PC-3 (cell line): ENCODE measurements at regions not wholly inside any gene's neighbourhood (a gene's known extent, or its start where the extent isn't known, plus 50 kb on each side); places are given as distances from the start of the nearest gene placed in this dataset.
"Not testable (repeated sequence)": the region's sequence is repeated elsewhere in the genome, so short reads cannot be mapped to it uniquely, and the experiment has no call there.

Source experiments
- ATAC-seq: fragments of 200-7000 bp; cut with Tn5 transposase; 2 replicates; pipeline ENCODE4 v1.9.1; 2020; ENCODE audit warnings: mild to moderate bottlenecking, moderate library complexity
- BruUV-seq: library from RNA; stranded (reverse); fragments of 400-500 nt; replicated peaks from 2 replicates; lab custom pipeline; 2021; lab: Mats Ljungman, UMichigan
- CTCF ChIA-PET: fragments of 300-600 bp; sonication (Branson Sonifier 250); formaldehyde crosslinking; loops from one replicate; lab custom pipeline; 2022; ENCODE audit warnings: antibody characterized with exemption; lab: Charles Lee
- POLR2A ChIA-PET: fragments of 300-600 bp; sonication (Branson Sonifier 250); formaldehyde crosslinking; loops from one replicate; lab custom pipeline; 2022; ENCODE audit warnings: antibody characterized with exemption; ENCODE audit not compliant: unreplicated experiment; lab: Charles Lee
- DNase-seq: peaks from one replicate; pipeline ENCODE4 v3.0.0-alpha.2; 2015
- H2AFZ ChIP-seq: fragments of 300-600 bp; sonication (generic); 2 replicates; pipeline ENCODE4 v1.6.0; 2016; ENCODE audit warnings: antibody characterized with exemption, low read length
- H3F3A ChIP-seq: fragments of 300-600 bp; sonication (generic); one replicate; pipeline ENCODE4 v1.6.0; 2017; ENCODE audit warnings: antibody characterized with exemption, low read length, control low read depth, mild to moderate bottlenecking; ENCODE audit not compliant: unreplicated experiment
- H3K27ac ChIP-seq: fragments of 300-600 bp; sonication (generic); 2 replicates; pipeline ENCODE4 v1.5.1; 2016; ENCODE audit warnings: mild to moderate bottlenecking, low read length
- H3K27me3 ChIP-seq: fragments of 300-600 bp; sonication (generic); 2 replicates; pipeline ENCODE4 v1.6.1; 2016; ENCODE audit warnings: low read length, mixed read lengths
- H3K36me3 ChIP-seq: fragments of 300-600 bp; sonication (generic); 2 replicates; pipeline ENCODE4 v1.6.1; 2016; ENCODE audit warnings: low read depth, mixed run types, low read length, mixed read lengths
- H3K4me1 ChIP-seq: fragments of 300-600 bp; sonication (generic); 2 replicates; pipeline ENCODE4 v1.5.1; 2016; ENCODE audit warnings: low read length; ENCODE audit not compliant: insufficient read depth
- H3K4me2 ChIP-seq: fragments of 300-600 bp; sonication (generic); 2 replicates; pipeline ENCODE4 v1.6.0; 2016; ENCODE audit warnings: low read length
- H3K4me3 ChIP-seq: fragments of 300-600 bp; sonication (generic); 2 replicates; pipeline ENCODE4 v1.5.1; 2016; ENCODE audit warnings: mild to moderate bottlenecking, low read length, mixed read lengths
- H3K79me2 ChIP-seq: fragments of 300-600 bp; sonication (generic); 2 replicates; pipeline ENCODE4 v1.6.1; 2017; ENCODE audit warnings: low read length, mixed read lengths
- H3K9ac ChIP-seq: fragments of 300-600 bp; sonication (generic); 2 replicates; pipeline ENCODE4 v1.6.0; 2016; ENCODE audit warnings: mild to moderate bottlenecking, low read length
- H3K9me2 ChIP-seq: fragments of 300-600 bp; sonication (generic); replicated peaks from 2 replicates; pipeline ENCODE4 v1.6.1; 2016; ENCODE audit warnings: mixed run types, low read length, mixed read lengths
- H3K9me3 ChIP-seq: fragments of 300-600 bp; sonication (generic); 2 replicates; pipeline ENCODE4 v1.6.1; 2016; ENCODE audit warnings: low read length, mixed read lengths
- H4K20me1 ChIP-seq: fragments of 300-600 bp; sonication (generic); 2 replicates; pipeline ENCODE4 v1.6.1; 2016; ENCODE audit warnings: low read length, mixed read lengths
- CTCF ChIP-seq: fragments of 300-600 bp; sonication (generic); conservative IDR thresholded peaks from 2 replicates; pipeline ENCODE4 v1.5.1; 2017; ENCODE audit warnings: antibody characterized with exemption, low read depth, mild to moderate bottlenecking, low read length
- EZH2 ChIP-seq: fragments of 300-600 bp; sonication (generic); IDR thresholded peaks from one replicate; pipeline ENCODE4 v1.6.1; 2017; ENCODE audit warnings: antibody characterized with exemption, mild to moderate bottlenecking, low read length; ENCODE audit not compliant: unreplicated experiment
- EZH2phosphoT487 ChIP-seq: fragments of 300-600 bp; sonication (generic); IDR thresholded peaks from 2 replicates; pipeline ENCODE4 v1.6.1; 2018; ENCODE audit warnings: mild to moderate bottlenecking, antibody characterized with exemption, low read length, borderline replicate concordance
- intact Hi-C: fragments of 100-400 bp; cut with micrococcal nuclease; formaldehyde crosslinking; loops from 2 replicates; pipeline ENCODE4 v1.9.0; 2023

DNA sequence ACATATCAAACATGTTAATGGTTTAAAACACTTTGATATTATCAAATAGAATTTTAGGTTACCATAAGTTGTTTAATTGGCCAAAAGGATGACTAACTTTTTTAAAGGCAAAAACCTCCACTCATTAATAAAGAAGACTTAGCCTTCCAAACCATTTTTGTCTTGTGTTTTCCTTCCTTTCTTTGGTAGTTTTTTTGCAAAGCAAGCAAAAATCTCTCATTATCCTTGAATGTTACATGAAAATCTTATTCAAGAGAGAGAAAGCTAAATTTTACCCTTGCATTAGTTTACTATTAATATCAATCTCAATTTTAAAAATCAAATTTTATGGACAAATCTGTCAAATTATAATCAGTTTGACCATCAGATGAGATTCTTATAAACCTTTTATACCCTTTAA lies 419.5 kb downstream of the SPIN4 start:
- no peaks in the 10 kb centered on the region for H3K9me3 ChIP-seq
- no TSS peak for BruUV-seq

GRCh38 chrX:62928906-62929305 lies 422.2 kb downstream of the SPIN4 start:
- Histone ChIP-seq H3K4me2 (no peak overlapping the region), H3K9me2 (no peaks in the 10 kb centered on the region), H3K36me3 (no peaks in the 10 kb centered on the region), H3K9ac (no peak overlapping the region), H4K20me1 (no peaks in the 10 kb centered on the region), H2AFZ (no peak overlapping the region), H3K4me1 (no peaks in the 10 kb centered on the region), H3K27me3 (no peaks in the 10 kb centered on the region), H3F3A (no peaks in the 10 kb centered on the region), H3K79me2 (no peaks in the 10 kb centered on the region), H3K27ac (no peak overlapping the region), H3K9me3 (no peaks in the 10 kb centered on the region), H3K4me3 (no peak overlapping the region)
- no peak for TF ChIP-seq EZH2phosphoT487
- TF ChIP-seq EZH2 = no peak
- no peak for TF ChIP-seq CTCF
- no TSS peak for BruUV-seq
- no peak for DNase-seq
- intact Hi-C loops = no loop called here
- ChIA-PET POLR2A (no interaction called here), CTCF (no interaction called here)
- ATAC-seq = no peak

More for the DNA sequence above, 419.5 kb downstream of the SPIN4 start:
- Histone ChIP-seq H3K9me2 (no peaks in the 10 kb centered on the region), H3K27me3 (no peaks in the 10 kb centered on the region), H3K36me3 (no peaks in the 10 kb centered on the region), H3K9ac (no peak overlapping the region), H2AFZ (no peak overlapping the region), H4K20me1 (no peaks in the 10 kb centered on the region), H3K4me2 (no peak overlapping the region), H3K4me3 (no peak overlapping the region), H3K4me1 (no peaks in the 10 kb centered on the region), H3F3A (no peaks in the 10 kb centered on the region), H3K27ac (no peak overlapping the region), H3K79me2 (no peaks in the 10 kb centered on the region)
- TF ChIP-seq EZH2 = no peak
- TF ChIP-seq EZH2phosphoT487 = no peak
- TF ChIP-seq CTCF = no peak
- ChIA-PET POLR2A (no interaction called here), CTCF (no interaction called here)
- intact Hi-C loops = no loop called here
- DNase-seq (no peak), ATAC-seq (no peak)

DNA sequence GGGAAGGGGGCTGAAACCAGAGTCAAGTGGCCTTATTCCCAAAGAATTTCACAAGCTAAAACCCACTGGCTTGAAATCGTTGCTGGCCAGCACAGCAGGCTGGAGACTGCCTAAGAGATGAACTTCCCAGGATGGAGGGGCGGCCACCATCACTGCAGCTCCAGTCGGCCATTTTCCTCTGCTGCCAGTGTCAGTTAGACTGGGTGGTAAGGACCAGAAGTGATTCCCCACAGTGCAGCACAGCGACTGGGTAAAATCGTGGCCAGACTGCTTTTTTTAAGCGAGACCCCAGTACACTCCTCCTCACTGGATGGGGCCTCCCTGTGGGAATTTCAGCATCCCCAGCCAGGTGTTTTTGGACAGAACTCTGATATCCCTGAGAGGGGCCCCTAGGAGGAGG lies 428.0 kb downstream of the SPIN4 start:
- H3K9me3 ChIP-seq = no peaks in the 10 kb centered on the region
- DNase-seq = no peak
- H3K79me2 ChIP-seq = no peaks in the 10 kb centered on the region
- no peak overlapping the region for H2AFZ ChIP-seq
- H3K9ac ChIP-seq = no peak overlapping the region
- no peak overlapping the region for H3K27ac ChIP-seq
- H3F3A ChIP-seq = no peaks in the 10 kb centered on the region
- no peak overlapping the region for H3K4me3 ChIP-seq
- H3K4me2 ChIP-seq = no peak overlapping the region
- no peaks in the 10 kb centered on the region for H3K4me1 ChIP-seq
- intact Hi-C loops = no loop called here
- no peaks in the 10 kb centered on the region for H3K9me2 ChIP-seq
- no TSS peak for BruUV-seq
- TF ChIP-seq EZH2 = no peak
- no peak for TF ChIP-seq CTCF
- TF ChIP-seq EZH2phosphoT487 = no peak
- CTCF ChIA-PET = interaction anchor here (0.6 kb wide), 1 partner anchor 988 kb away, joined by 3 read pairs; no protein-coding TSS in a partner anchor
- H3K36me3 ChIP-seq = no peaks in the 10 kb centered on the region
- no peaks in the 10 kb centered on the region for H4K20me1 ChIP-seq
- POLR2A ChIA-PET = no interaction called here
- H3K27me3 ChIP-seq = no peaks in the 10 kb centered on the region
- no peak for ATAC-seq

GRCh38 chrX:62906200-62906599 lies 444.9 kb downstream of the SPIN4 start:
- H3K9me2 ChIP-seq, H3K9me3 ChIP-seq, BruUV-seq, H4K20me1 ChIP-seq, H3F3A ChIP-seq, H3K4me1 ChIP-seq, H3K27ac ChIP-seq, H3K27me3 ChIP-seq, H3K9ac ChIP-seq, H2AFZ ChIP-seq, H3K4me2 ChIP-seq, H3K36me3 ChIP-seq, intact Hi-C loops, POLR2A ChIA-PET, H3K79me2 ChIP-seq, CTCF ChIA-PET, DNase-seq, H3K4me3 ChIP-seq, ATAC-seq: not testable (repeated sequence)
